HCT116 (cell line): ENCODE measurements at regions not wholly inside any gene's neighbourhood (a gene's known extent, or its start where the extent isn't known, plus 50 kb on each side); places are given as distances from the start of the nearest gene placed in this dataset.

Experiments used
- ATAC-seq: fragments of 200-7000 bp; cut with Tn5 transposase; 2 replicates; pipeline ENCODE4 v1.9.1; 2020; ENCODE audit warnings: mild to moderate bottlenecking, moderate library complexity
- BruUV-seq: library from RNA; stranded (reverse); fragments of 400-500 nt; replicated peaks from 2 replicates; lab custom pipeline; 2021; lab: Mats Ljungman, UMichigan
- CTCF ChIA-PET: fragments of 300-600 bp; sonication (Branson Sonifier 250); formaldehyde crosslinking; loops from one replicate; lab custom pipeline; 2021; ENCODE audit warnings: antibody characterized with exemption; lab: Charles Lee
- POLR2A ChIA-PET: fragments of 300-600, 350-600 bp; sonication (Branson Sonifier 250); formaldehyde crosslinking; loops from one replicate; lab custom pipeline; 2021; ENCODE audit warnings: antibody characterized with exemption; lab: Charles Lee
- RAD21 ChIA-PET, 2 experiments: fragments of 300-600 bp; sonication (Branson Sonifier 250); formaldehyde crosslinking; loops; one replicate each; lab custom pipeline; 2023; ENCODE audit warnings: low total read pairs in 2 of 2; ENCODE audit not compliant: uncharacterized antibody in 2 of 2, unreplicated experiment in 2 of 2, low non-redundant PET in 1 of 2; lab: Charles Lee
- DNase-seq: peaks from one replicate; pipeline ENCODE4 v3.0.0-alpha.2; 2010; ENCODE audit warnings: low read depth, low spot score
- H2AFZ ChIP-seq: fragments of 200-600 bp; shearing (Covaris generic), sonication (generic); 2 replicates; pipeline ENCODE4 v1.6.1; 2017; ENCODE audit warnings: low read depth, mixed run types, mixed read lengths, antibody characterized with exemption, low read length; ENCODE audit not compliant: poor library complexity, severe bottlenecking
- H3K27ac ChIP-seq: 2 replicates; pipeline ENCODE4 v1.5.1; 2012; ENCODE audit warnings: low read depth, low read length
- H3K27me3 ChIP-seq: fragments of 200-600 bp; sonication (generic); 2 replicates; pipeline ENCODE4 v1.6.1; 2016; ENCODE audit warnings: mixed run types, low read length, mixed read lengths; ENCODE audit not compliant: insufficient read depth
- H3K36me3 ChIP-seq, 2 experiments: fragments of 200-500 bp in 1 of 2; fragments of 200-600 bp in 1 of 2; sonication (Bioruptor generic) in 1 of 2; sonication (generic) in 1 of 2; 2 replicates each; pipeline versions ENCODE4 v1.5.1 to v1.6.1; 2014 to 2016; ENCODE audit warnings: low read length in 2 of 2, inconsistent platforms in 1 of 2, mixed read lengths in 1 of 2, mixed run types in 1 of 2; ENCODE audit not compliant: insufficient read depth in 2 of 2, control insufficient read depth in 1 of 2
- H3K4me1 ChIP-seq, 2 experiments: fragments of 200-600 bp in 1 of 2; sonication (generic) in 1 of 2; 2 replicates each; pipeline versions ENCODE4 v1.5.1 to v1.6.1; 2012 to 2017; ENCODE audit warnings: low read length in 2 of 2, inconsistent platforms in 1 of 2, mild to moderate bottlenecking in 1 of 2, mixed read lengths in 1 of 2, mixed run types in 1 of 2, moderate library complexity in 1 of 2; ENCODE audit not compliant: insufficient read depth in 2 of 2, control insufficient read depth in 1 of 2
- H3K4me2 ChIP-seq: fragments of 200-600 bp; sonication (generic); 2 replicates; pipeline ENCODE4 v1.6.1; 2017; ENCODE audit warnings: mixed run types, low read length, mixed read lengths
- H3K4me3 ChIP-seq, 2 experiments: fragments of 200-600 bp in 1 of 2; sonication (generic) in 1 of 2; replicated peaks in 1 of 2; 2 replicates each; pipeline ENCODE4 v1.5.1; 2011 to 2016; ENCODE audit warnings: low read length in 2 of 2, control low read depth in 1 of 2, low read depth in 1 of 2, mild to moderate bottlenecking in 1 of 2, mixed read lengths in 1 of 2, mixed run types in 1 of 2
- H3K79me2 ChIP-seq: fragments of 200-600 bp; sonication (generic); 2 replicates; pipeline ENCODE4 v1.6.1; 2017; ENCODE audit warnings: mild to moderate bottlenecking, mixed run types, low read length, moderate library complexity, mixed read lengths; ENCODE audit not compliant: insufficient read depth
- H3K9ac ChIP-seq: fragments of 200-600 bp; sonication (generic); 2 replicates; pipeline ENCODE4 v1.6.1; 2016; ENCODE audit warnings: low read length, mixed read lengths
- H3K9me2 ChIP-seq: fragments of 200-600 bp; sonication (generic), shearing (Covaris generic); 2 replicates; pipeline ENCODE4 v1.6.1; 2017; ENCODE audit warnings: mixed run types, mild to moderate bottlenecking, moderate library complexity; ENCODE audit not compliant: insufficient read depth
- H3K9me3 ChIP-seq, 2 experiments: fragments of 200-500 bp in 1 of 2; fragments of 200-600 bp in 1 of 2; sonication (Bioruptor generic) in 1 of 2; sonication (generic) in 1 of 2; 2 replicates each; pipeline ENCODE4 v1.6.1; 2014 to 2017; ENCODE audit warnings: low read length in 2 of 2, mixed read lengths in 2 of 2, inconsistent platforms in 1 of 2, low read depth in 1 of 2, mild to moderate bottlenecking in 1 of 2, mixed run types in 1 of 2, moderate library complexity in 1 of 2; ENCODE audit not compliant: control insufficient read depth in 1 of 2, insufficient read depth in 1 of 2
- H4K20me1 ChIP-seq: fragments of 200-600 bp; sonication (generic), shearing (Covaris generic); 2 replicates; pipeline ENCODE4 v1.6.1; 2017; ENCODE audit warnings: mixed run types, mild to moderate bottlenecking, moderate library complexity; ENCODE audit not compliant: insufficient read depth
- ATF3 ChIP-seq: IDR thresholded peaks from 2 replicates; pipeline ENCODE4 v1.6.1; 2012
- EZH2 ChIP-seq: fragments of 200-600 bp; sonication (generic); IDR thresholded peaks from 2 replicates; pipeline ENCODE4 v1.6.1; 2017; ENCODE audit warnings: antibody characterized with exemption, mixed run types
- JUND ChIP-seq: IDR thresholded peaks from 2 replicates; pipeline ENCODE4 v1.6.1; 2012
- ZNF274 ChIP-seq: fragments of 200-500 bp; sonication (Bioruptor generic); IDR thresholded peaks from 2 replicates; pipeline ENCODE4 v1.6.1; 2014; ENCODE audit warnings: mild to moderate bottlenecking, low read depth, low read length, inconsistent platforms
- intact Hi-C: fragments of 100-400 bp; cut with micrococcal nuclease; formaldehyde crosslinking; loops from 2 replicates; pipeline ENCODE4 v1.10.0; 2022

- ATAC-seq, result no peak
Measured at GRCh38 chr4:138941037-138941436, 74.5 kb upstream of the NOCT start.

GRCh38 chr4:138939960-138940359 is 75.6 kb upstream of the NOCT start:
- H3K9me3 ChIP-seq, result no peaks in the 10 kb centered on the region
- H3K4me1 ChIP-seq, result no peaks in the 10 kb centered on the region
- POLR2A ChIA-PET, result no interaction called here
- no peak for ATAC-seq
- intact Hi-C loops, result loop anchor here (5.0 kb wide), 1 partner anchor 363 kb away; no protein-coding TSS in a partner anchor
- no peak overlapping the region for H3K27ac ChIP-seq
- H3K27me3 ChIP-seq, result no peaks in the 10 kb centered on the region
- no peak overlapping the region for H3K9ac ChIP-seq
- no peaks in the 10 kb centered on the region for H3K9me2 ChIP-seq
- no peak overlapping the region for H2AFZ ChIP-seq
- H3K79me2 ChIP-seq, result no peaks in the 10 kb centered on the region
- no peaks in the 10 kb centered on the region for H3K36me3 ChIP-seq
- no peak for TF ChIP-seq JUND
- TF ChIP-seq EZH2, result no peak
- TF ChIP-seq, all 23 proteins: peak for 0
- CTCF ChIA-PET, result no interaction called here
- DNase-seq, result no peak
- RAD21 ChIA-PET, result no interaction called here
- Histone ChIP-seq H3K4me3 (no peak overlapping the region), H4K20me1 (no peaks in the 10 kb centered on the region), H3K4me2 (no peak overlapping the region)
- BruUV-seq, result no TSS peak

More at GRCh38 chr4:138941037-138941436, 74.5 kb upstream of the NOCT start:
- DNase-seq, result no peak
- Histone ChIP-seq H2AFZ (no peak overlapping the region), H3K4me1 (no peaks in the 10 kb centered on the region), H3K36me3 (no peaks in the 10 kb centered on the region), H3K4me2 (no peak overlapping the region), H3K9ac (no peak overlapping the region), H3K27ac (no peak overlapping the region), H3K79me2 (no peaks in the 10 kb centered on the region), H4K20me1 (no peaks in the 10 kb centered on the region), H3K27me3 (no peaks in the 10 kb centered on the region), H3K4me3 (no peak overlapping the region), H3K9me3 (no peaks in the 10 kb centered on the region), H3K9me2 (no peaks in the 10 kb centered on the region)
- no TSS peak for BruUV-seq
- ChIA-PET CTCF (no interaction called here), RAD21 (no interaction called here), POLR2A (no interaction called here)
- TF ChIP-seq ZNF274, result no peak
- no peak for TF ChIP-seq ATF3
- intact Hi-C loops, result no loop called here
